Gastrocnemius medialis (tissue), 4 donors: ENCODE measurements at regions not wholly inside any gene's neighbourhood (a gene's known extent, or its start where the extent isn't known, plus 50 kb on each side); places are given as distances from the start of the nearest gene placed in this dataset.

Experiments
- ATAC-seq, 2 donors: fragments of 150-250 bp; one replicate each; pipeline ENCODE4 v1.9.1; 2016
- DNase-seq, 2 donors: peaks; one replicate each; pipeline ENCODE4 v3.0.0-alpha.2; 2019
- H3K27ac ChIP-seq, 4 donors: fragments of 200-600 bp; sonication (generic); 1 replicate in 1 of 4; 2 replicates in 3 of 4; pipeline ENCODE4 v1.5.1; 2016 to 2018; ENCODE audit warnings: mild to moderate bottlenecking in 2 of 4, moderate library complexity in 1 of 4
- H3K27me3 ChIP-seq, 3 donors: fragments of 200-600 bp; sonication (generic) in 2 of 3; 1 replicate in 1 of 3; 2 replicates in 2 of 3; pipeline versions ENCODE4 v1.5.1 to v1.6.0; 2016 to 2019; ENCODE audit warnings: mild to moderate bottlenecking in 1 of 3, moderate library complexity in 1 of 3
- H3K36me3 ChIP-seq, 2 donors: fragments of 200-600 bp; sonication (generic) in 1 of 2; one replicate each; pipeline ENCODE4 v1.5.1; 2017 to 2018
- H3K4me1 ChIP-seq, 2 donors: fragments of 200-600 bp; sonication (generic) in 1 of 2; one replicate each; pipeline ENCODE4 v1.5.1; 2016 to 2017; ENCODE audit warnings: mild to moderate bottlenecking in 2 of 2
- H3K4me3 ChIP-seq, 4 donors: fragments of 200-600 bp; sonication (generic) in 3 of 4; 1 replicate in 1 of 4; 2 replicates in 3 of 4; pipeline ENCODE4 v1.5.1; 2016 to 2019; ENCODE audit warnings: mild to moderate bottlenecking in 2 of 4
- H3K9me3 ChIP-seq, 3 donors: fragments of 200-600 bp; sonication (generic) in 2 of 3; 1 replicate in 1 of 3; 2 replicates in 2 of 3; pipeline ENCODE4 v1.5.1; 2016 to 2019
- CTCF ChIP-seq, 5 experiments: fragments of 450-650 bp in 3 of 5; fragments of 200-600 bp in 2 of 5; sonication (generic) in 2 of 5; IDR thresholded peaks in 4 of 5; conservative IDR thresholded peaks in 1 of 5; 1 replicate in 4 of 5; 2 replicates in 1 of 5; pipeline ENCODE4 v1.5.1; 2016 to 2019; ENCODE audit warnings: antibody characterized with exemption in 5 of 5, mild to moderate bottlenecking in 3 of 5, moderate library complexity in 3 of 5
- POLR2A ChIP-seq, 2 donors: fragments of 450-650 bp; IDR thresholded peaks; one replicate each; pipeline ENCODE4 v1.6.1; 2017; ENCODE audit warnings: antibody characterized with exemption in 2 of 2, mild to moderate bottlenecking in 2 of 2, moderate library complexity in 2 of 2
- in situ Hi-C, 4 donors: fragments of 200-750 bp; cut with MboI; loops; one replicate each; pipeline versions ENCODE4 v1.15.0 to v1.8.0; 2017; ENCODE audit warnings: low sequenced_read_pairs in 4 of 4
- intact Hi-C: fragments of 100-400 bp; cut with DNase I; formaldehyde crosslinking; loops from one replicate; pipeline ENCODE4 v1.15.1; 2023; ENCODE audit warnings: low total_unique reads

GRCh38 chr1:98188774-98189173, 267.9 kb upstream of the DPYD start:
- Histone ChIP-seq H3K27ac (no peak overlapping the region), H3K27me3 (no peaks in the 10 kb centered on the region), H3K36me3 (no peaks in the 10 kb centered on the region), H3K4me1 (no peaks in the 10 kb centered on the region), H3K9me3 (no peaks in the 10 kb centered on the region), H3K4me3 (no peak overlapping the region)
- no peak for ATAC-seq
- in situ Hi-C loops, result no loop called here
- intact Hi-C loops, result loop anchor here (5.0 kb wide), 1 partner anchor 829 kb away; no protein-coding TSS in a partner anchor
- no peak for DNase-seq
- TF ChIP-seq CTCF (IDR thresholded peaks at IDR 0.05 in 4 of 5, conservative IDR thresholded peaks at IDR 0.05 in 1 of 5) (no peak), POLR2A (IDR thresholded peaks at IDR 0.05) (no peak)

GRCh38 chr1:98184856-98185255, 264.0 kb upstream of the DPYD start:
- ATAC-seq, result no peak
- intact Hi-C loops, result loop anchor here (5.0 kb wide), 1 partner anchor 832 kb away; no protein-coding TSS in a partner anchor
- DNase-seq, result no peak

GRCh38 chr1:98181036-98181764, 260.4 kb upstream of the DPYD start:
- no peaks in the 10 kb centered on the region for H3K27me3 ChIP-seq
- intact Hi-C loops, result no loop called here
- H3K4me3 ChIP-seq, result no peak overlapping the region
- no peaks in the 10 kb centered on the region for H3K36me3 ChIP-seq
- in situ Hi-C loops, result no loop called here
- no peaks in the 10 kb centered on the region for H3K9me3 ChIP-seq
- no peak for TF ChIP-seq CTCF (IDR thresholded peaks at IDR 0.05 in 4 of 5, conservative IDR thresholded peaks at IDR 0.05 in 1 of 5)
- TF ChIP-seq POLR2A (IDR thresholded peaks at IDR 0.05), result no peak
- ATAC-seq (no peak), DNase-seq (no peak)
- H3K4me1 ChIP-seq, result no peaks in the 10 kb centered on the region
- no peak overlapping the region for H3K27ac ChIP-seq

More at GRCh38 chr1:98184856-98185255, 264.0 kb upstream of the DPYD start:
- Histone ChIP-seq H3K27ac (no peak overlapping the region), H3K27me3 (no peaks in the 10 kb centered on the region), H3K9me3 (no peaks in the 10 kb centered on the region), H3K36me3 (no peaks in the 10 kb centered on the region), H3K4me1 (no peaks in the 10 kb centered on the region), H3K4me3 (no peak overlapping the region)
- in situ Hi-C loops, result no loop called here
- TF ChIP-seq CTCF (IDR thresholded peaks at IDR 0.05 in 4 of 5, conservative IDR thresholded peaks at IDR 0.05 in 1 of 5), result no peak
- TF ChIP-seq POLR2A (IDR thresholded peaks at IDR 0.05), result no peak

- Histone ChIP-seq H3K4me3 (no peak overlapping the region), H3K36me3 (no peaks in the 10 kb centered on the region), H3K9me3 (no peaks in the 10 kb centered on the region), H3K27ac (no peak overlapping the region), H3K27me3 (no peaks in the 10 kb centered on the region), H3K4me1 (no peaks in the 10 kb centered on the region)
- no peak for DNase-seq
- no peak for TF ChIP-seq CTCF (IDR thresholded peaks at IDR 0.05 in 4 of 5, conservative IDR thresholded peaks at IDR 0.05 in 1 of 5)
- no peak for TF ChIP-seq POLR2A (IDR thresholded peaks at IDR 0.05)
- ATAC-seq, result no peak
- in situ Hi-C loops, result no loop called here
- intact Hi-C loops, result no loop called here
These were observed 258.4 kb upstream of the DPYD start for GRCh38 chr1:98179151-98179773.
